CD4-positive, alpha-beta T cell treated with Interleukin-17A for 4 hours (primary cell): ENCODE measurements at regions not wholly inside any gene's neighbourhood (a gene's known extent, or its start where the extent isn't known, plus 50 kb on each side); places are given as distances from the start of the nearest gene placed in this dataset.
"Not testable (repeated sequence)": the region's sequence is repeated elsewhere in the genome, so short reads cannot be mapped to it uniquely, and the experiment has no call there.

Experiments used
- DNase-seq: peaks from one replicate; pipeline ENCODE4 v3.0.0-alpha.2; 2020; ENCODE audit warnings: mixed read lengths

GRCh38 chr2:48228345-48228684, 86.2 kb upstream of the FOXN2 start:
- DNase-seq: no peak

GRCh38 chr2:48229063-48229462, 85.4 kb upstream of the FOXN2 start:
- DNase-seq: no peak

GRCh38 chr2:48230834-48231233, 83.6 kb upstream of the FOXN2 start:
- no peak for DNase-seq

- DNase-seq: no peak
Observed at GRCh38 chr2:48232351-48232750, 82.1 kb upstream of the FOXN2 start.

GRCh38 chr2:48233005-48233404, 81.5 kb upstream of the FOXN2 start:
- DNase-seq: no peak

GRCh38 chr2:48233824-48234223, 80.7 kb upstream of the FOXN2 start:
- not testable (repeated sequence) for DNase-seq

- no peak for DNase-seq
Observed at GRCh38 chr2:48235076-48235475, 79.4 kb upstream of the FOXN2 start.

- no peak for DNase-seq
Observed at GRCh38 chr2:48238381-48238780, 76.1 kb upstream of the FOXN2 start.

GRCh38 chr2:48240912-48241311, 73.6 kb upstream of the FOXN2 start:
- no peak for DNase-seq

- DNase-seq: no peak
Observed at GRCh38 chr2:48247206-48247605, 67.3 kb upstream of the FOXN2 start.

GRCh38 chr2:48248251-48248933, 66.1 kb upstream of the FOXN2 start:
- DNase-seq: no peak

GRCh38 chr2:48249025-48249424, 65.5 kb upstream of the FOXN2 start:
- DNase-seq: no peak

GRCh38 chr2:48249631-48250473, 64.6 kb upstream of the FOXN2 start:
- no peak for DNase-seq

- DNase-seq: no peak
Observed at GRCh38 chr2:48250474-48250844, 64.0 kb upstream of the FOXN2 start.

- no peak for DNase-seq
Observed at GRCh38 chr2:48250943-48251342, 63.5 kb upstream of the FOXN2 start.

GRCh38 chr2:48251437-48252148, 62.9 kb upstream of the FOXN2 start:
- no peak for DNase-seq

GRCh38 chr2:48253301-48253700, 61.2 kb upstream of the FOXN2 start:
- DNase-seq: no peak

GRCh38 chr2:48254839-48255238, 59.6 kb upstream of the FOXN2 start:
- no peak for DNase-seq

- DNase-seq: no peak
Observed at GRCh38 chr2:48257456-48257855, 57.0 kb upstream of the FOXN2 start.

- DNase-seq: no peak
Observed at GRCh38 chr2:48258481-48259149, 55.9 kb upstream of the FOXN2 start.

GRCh38 chr2:48259811-48260210, 54.7 kb upstream of the FOXN2 start:
- DNase-seq: no peak

GRCh38 chr2:48264627-48265026, 49.9 kb upstream of the FOXN2 start:
- DNase-seq: no peak
